ENCODE measurements at regions not wholly inside any gene's neighbourhood (a gene's known extent, or its start where the extent isn't known, plus 50 kb on each side); places are given as distances from the start of the nearest gene placed in this dataset.
A peak's percentile ranks its signal among the peaks of the same experiment; 100 is the strongest.

DNA sequence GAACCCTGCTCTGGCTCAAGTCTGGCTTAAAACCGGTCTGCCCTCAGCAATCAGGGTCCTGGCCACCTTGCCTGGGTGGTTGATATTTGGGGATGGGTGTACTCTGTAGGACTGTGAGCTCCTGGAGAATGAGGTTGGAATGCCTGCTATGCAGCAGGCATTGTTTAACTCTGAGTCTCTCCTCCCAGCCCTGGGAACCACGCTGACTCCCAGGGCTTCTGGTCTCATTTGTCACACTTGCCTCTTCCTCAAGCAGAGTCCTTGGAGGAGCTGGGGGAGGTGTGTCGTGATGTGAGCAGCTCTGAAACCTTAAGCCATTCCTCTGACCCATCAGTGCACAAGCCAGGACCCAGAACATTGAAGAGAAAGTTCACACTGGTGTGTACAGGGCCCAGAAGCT, 340.1 kb downstream of the MN1 start:
- TF ChIP-seq, protein P1, sequence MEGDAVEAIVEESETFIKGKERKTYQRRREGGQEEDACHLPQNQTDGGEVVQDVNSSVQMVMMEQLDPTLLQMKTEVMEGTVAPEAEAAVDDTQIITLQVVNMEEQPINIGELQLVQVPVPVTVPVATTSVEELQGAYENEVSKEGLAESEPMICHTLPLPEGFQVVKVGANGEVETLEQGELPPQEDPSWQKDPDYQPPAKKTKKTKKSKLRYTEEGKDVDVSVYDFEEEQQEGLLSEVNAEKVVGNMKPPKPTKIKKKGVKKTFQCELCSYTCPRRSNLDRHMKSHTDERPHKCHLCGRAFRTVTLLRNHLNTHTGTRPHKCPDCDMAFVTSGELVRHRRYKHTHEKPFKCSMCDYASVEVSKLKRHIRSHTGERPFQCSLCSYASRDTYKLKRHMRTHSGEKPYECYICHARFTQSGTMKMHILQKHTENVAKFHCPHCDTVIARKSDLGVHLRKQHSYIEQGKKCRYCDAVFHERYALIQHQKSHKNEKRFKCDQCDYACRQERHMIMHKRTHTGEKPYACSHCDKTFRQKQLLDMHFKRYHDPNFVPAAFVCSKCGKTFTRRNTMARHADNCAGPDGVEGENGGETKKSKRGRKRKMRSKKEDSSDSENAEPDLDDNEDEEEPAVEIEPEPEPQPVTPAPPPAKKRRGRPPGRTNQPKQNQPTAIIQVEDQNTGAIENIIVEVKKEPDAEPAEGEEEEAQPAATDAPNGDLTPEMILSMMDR (IDR thresholded peaks at IDR 0.05), result no peak
- ATAC-seq (no peak), DNase-seq (no peak)
- H3K4me3 ChIP-seq, result no peak overlapping the region
- no peaks in the 10 kb centered on the region for H3K9me3 ChIP-seq
- intact Hi-C loops (cut with DNase I, micrococcal nuclease), result no loop called here
- H3K4me1 ChIP-seq (ENCODE audit: low read depth), result no peaks in the 10 kb centered on the region
- H3K36me3 ChIP-seq (ENCODE audit: low read depth), result no peaks in the 10 kb centered on the region

DNA sequence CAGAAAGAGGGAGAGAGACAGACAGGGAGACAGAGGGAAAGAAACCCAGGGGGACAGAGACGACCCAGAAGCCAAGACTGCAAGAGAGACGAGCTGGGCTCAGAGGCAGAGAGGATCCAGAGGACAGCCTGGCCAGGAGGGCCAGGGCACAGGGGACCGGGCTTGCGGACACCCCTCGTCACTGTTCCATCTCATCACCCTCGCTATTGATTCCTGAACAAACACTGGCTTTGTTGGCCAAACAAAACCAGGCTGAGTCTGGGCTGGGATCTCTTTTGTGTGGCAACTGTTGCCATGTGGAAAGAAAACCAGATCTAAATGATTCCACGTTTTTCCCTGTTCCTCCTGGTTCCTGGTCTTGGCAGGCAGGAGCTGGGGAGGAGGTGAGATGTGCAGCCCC, 339.4 kb downstream of the MN1 start:
- Histone ChIP-seq H3K4me3 (no peak overlapping the region), H3K36me3 (ENCODE audit: low read depth) (no peaks in the 10 kb centered on the region), H3K9me3 (no peaks in the 10 kb centered on the region), H3K4me1 (ENCODE audit: low read depth) (no peaks in the 10 kb centered on the region)
- ATAC-seq, result no peak
- intact Hi-C loops (cut with DNase I, micrococcal nuclease), result no loop called here
- TF ChIP-seq, protein P1 (IDR thresholded peaks at IDR 0.05), result no peak
- no peak for DNase-seq

DNA sequence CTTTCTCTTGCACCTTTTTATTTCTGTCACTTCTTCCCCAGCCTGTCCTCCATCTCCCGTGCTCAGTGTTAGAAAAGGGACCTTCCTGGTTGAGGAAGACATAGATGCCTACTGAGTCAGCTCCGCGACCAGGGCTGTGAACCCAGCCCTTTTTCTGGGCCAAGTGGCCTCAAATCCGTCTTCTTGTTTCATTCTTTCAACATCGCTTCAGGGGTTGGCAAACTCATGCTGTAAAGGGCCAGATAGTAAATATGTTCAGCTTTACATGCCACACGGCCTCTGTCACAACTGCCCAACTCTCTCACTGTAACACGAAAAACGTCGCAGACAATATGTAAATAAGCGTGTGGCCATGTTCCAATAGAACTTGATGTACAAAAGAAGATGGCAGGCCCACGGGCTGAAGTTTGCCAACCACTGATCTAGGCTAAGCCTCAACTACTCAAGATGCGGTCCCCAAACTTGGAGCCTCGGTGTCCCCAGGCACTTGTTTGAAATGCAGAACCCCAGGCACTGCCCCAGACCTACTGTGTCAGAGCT, 338.4 kb downstream of the MN1 start:
- intact Hi-C loops (cut with DNase I, micrococcal nuclease), result no loop called here
- ATAC-seq, result no peak
- no peaks in the 10 kb centered on the region for H3K9me3 ChIP-seq
- no peaks in the 10 kb centered on the region for H3K4me1 ChIP-seq (ENCODE audit: low read depth)
- TF ChIP-seq, protein P1 (IDR thresholded peaks at IDR 0.05), result no peak
- no peak overlapping the region for H3K4me3 ChIP-seq
- no peaks in the 10 kb centered on the region for H3K36me3 ChIP-seq (ENCODE audit: low read depth)
- DNase-seq, result no peak

DNA sequence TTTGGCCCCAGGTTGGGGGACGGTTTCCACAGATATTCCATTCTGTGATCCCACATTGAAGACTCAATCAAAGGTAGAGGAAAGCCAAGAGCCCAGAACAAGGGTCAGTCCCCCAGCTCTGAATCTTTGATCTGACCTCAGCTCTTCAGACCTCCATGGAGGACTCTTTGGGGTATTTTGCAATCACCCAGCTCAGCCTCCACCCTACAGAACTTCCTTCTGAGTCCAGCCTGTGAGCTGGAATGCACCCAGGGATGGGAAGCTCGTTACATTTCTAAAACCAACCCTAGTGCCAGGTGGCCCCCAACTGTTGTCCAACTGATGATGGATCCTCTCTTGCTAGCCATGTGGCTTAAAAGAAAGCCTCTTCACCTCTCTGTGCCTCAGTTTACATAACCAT, 335.3 kb downstream of the MN1 start:
- no peaks in the 10 kb centered on the region for H3K9me3 ChIP-seq
- H3K4me3 ChIP-seq, result no peak overlapping the region
- ATAC-seq, result no peak
- no peak for DNase-seq
- intact Hi-C loops (cut with DNase I, micrococcal nuclease), result no loop called here
- TF ChIP-seq, protein P1 (IDR thresholded peaks at IDR 0.05), result no peak
- no peaks in the 10 kb centered on the region for H3K36me3 ChIP-seq (ENCODE audit: low read depth)
- no peaks in the 10 kb centered on the region for H3K4me1 ChIP-seq (ENCODE audit: low read depth)

DNA sequence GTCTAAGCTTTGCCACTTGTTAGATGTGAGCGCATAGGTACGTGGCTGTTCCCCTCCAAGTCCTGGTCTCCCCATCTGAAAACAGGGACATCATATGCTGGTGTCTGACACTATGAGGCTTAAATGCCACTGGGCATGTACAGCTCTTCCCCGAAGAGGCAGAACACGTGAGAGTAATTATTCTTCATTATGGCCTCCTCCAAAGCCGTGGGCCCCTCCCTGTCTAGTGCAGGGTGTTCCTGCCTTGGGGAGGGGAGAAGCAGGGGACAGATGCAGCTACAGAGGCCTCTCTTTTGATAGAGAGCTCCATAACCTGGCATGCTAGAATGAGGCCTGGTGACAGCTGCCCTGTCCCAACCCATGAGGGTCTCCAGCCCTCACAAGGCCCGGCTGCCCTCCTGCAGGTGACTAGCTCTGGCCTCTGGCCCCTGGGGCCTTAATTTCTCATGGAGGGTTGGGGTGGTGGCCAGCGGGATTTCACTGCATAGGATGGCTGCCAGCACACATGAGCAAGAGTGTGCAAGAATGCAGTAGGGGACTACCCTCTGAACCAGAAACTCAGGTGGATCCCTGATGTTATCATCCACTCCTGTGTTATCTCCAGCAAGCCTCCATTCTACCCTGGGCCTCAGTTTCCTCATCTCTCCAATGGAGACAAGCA, 334.6 kb downstream of the MN1 start:
- ATAC-seq (peak; percentile 16), DNase-seq (no peak)
- Histone ChIP-seq H3K4me3 (no peak overlapping the region), H3K9me3 (no peaks in the 10 kb centered on the region), H3K4me1 (ENCODE audit: low read depth) (no peaks in the 10 kb centered on the region), H3K36me3 (ENCODE audit: low read depth) (no peaks in the 10 kb centered on the region)
- intact Hi-C loops (cut with DNase I, micrococcal nuclease), result no loop called here
- TF ChIP-seq, protein P1 (IDR thresholded peaks at IDR 0.05), result no peak
